ENCODE measurements at regions not wholly inside any gene's neighbourhood (a gene's known extent, or its start where the extent isn't known, plus 50 kb on each side); places are given as distances from the start of the nearest gene placed in this dataset.
"Not testable (repeated sequence)": the region's sequence is repeated elsewhere in the genome, so short reads cannot be mapped to it uniquely, and the experiment has no call there.

- no peak for DNase-seq
Observed at GRCh38 chr16:25431472-25431871, 173.8 kb upstream of the ZKSCAN2 start.

- no peak for DNase-seq
Observed at GRCh38 chr16:25426829-25427228, 169.2 kb upstream of the ZKSCAN2 start.

- DNase-seq, result peak; percentile 66
Observed at GRCh38 chr16:25419681-25420080, 162.0 kb upstream of the ZKSCAN2 start.

- DNase-seq, result peak; percentile 1
Observed at GRCh38 chr16:25419153-25419552, 161.5 kb upstream of the ZKSCAN2 start.

GRCh38 chr16:25416002-25416401 lies 158.4 kb upstream of the ZKSCAN2 start:
- DNase-seq, result no peak

GRCh38 chr16:25413975-25414374 lies 156.3 kb upstream of the ZKSCAN2 start:
- DNase-seq, result peak; percentile 27

- DNase-seq, result no peak
Observed at GRCh38 chr16:25413133-25413532, 155.5 kb upstream of the ZKSCAN2 start.

- no peak for DNase-seq
Observed at GRCh38 chr16:25411396-25412081, 153.9 kb upstream of the ZKSCAN2 start.

GRCh38 chr16:25403852-25404251 lies 146.2 kb upstream of the ZKSCAN2 start:
- no peak for DNase-seq

- no peak for DNase-seq
Observed at GRCh38 chr16:25395528-25395927, 137.9 kb upstream of the ZKSCAN2 start.

GRCh38 chr16:25390761-25391160 lies 133.1 kb upstream of the ZKSCAN2 start:
- no peak for DNase-seq

GRCh38 chr16:25374556-25374955 lies 116.9 kb upstream of the ZKSCAN2 start:
- no peak for DNase-seq

GRCh38 chr16:25372716-25373115 lies 115.1 kb upstream of the ZKSCAN2 start:
- DNase-seq, result no peak

GRCh38 chr16:25371342-25371741 lies 113.7 kb upstream of the ZKSCAN2 start:
- DNase-seq, result no peak

GRCh38 chr16:25370541-25370940 lies 112.9 kb upstream of the ZKSCAN2 start:
- no peak for DNase-seq

GRCh38 chr16:25367773-25368524 lies 110.3 kb upstream of the ZKSCAN2 start:
- no peak for DNase-seq

- no peak for DNase-seq
Observed at GRCh38 chr16:25366078-25366477, 108.4 kb upstream of the ZKSCAN2 start.

GRCh38 chr16:25359516-25359915 lies 101.9 kb upstream of the ZKSCAN2 start:
- not testable (repeated sequence) for DNase-seq

GRCh38 chr16:25344006-25344405 lies 86.4 kb upstream of the ZKSCAN2 start:
- DNase-seq, result no peak

- no peak for DNase-seq
Observed at GRCh38 chr16:25340973-25341372, 83.3 kb upstream of the ZKSCAN2 start.

GRCh38 chr16:25317732-25318316 lies 60.2 kb upstream of the ZKSCAN2 start:
- no peak for DNase-seq

- no peak for DNase-seq
Observed at GRCh38 chr16:25311950-25312349, 54.3 kb upstream of the ZKSCAN2 start.

GRCh38 chr16:25311039-25311438 lies 53.4 kb upstream of the ZKSCAN2 start:
- DNase-seq, result no peak

All from eye (tissue), 1 donor.